HG02623 (cell line): ENCODE measurements at regions not wholly inside any gene's neighbourhood (a gene's known extent, or its start where the extent isn't known, plus 50 kb on each side); places are given as distances from the start of the nearest gene placed in this dataset.

Source experiments
- ATAC-seq: cut with Tn5 transposase; IDR thresholded peaks from one replicate; pipeline ENCODE4 v1.9.1; 2021; ENCODE audit warnings: moderate library complexity; ENCODE audit not compliant: unreplicated experiment

GRCh38 chr20:6622041-6622440, 145.4 kb upstream of the BMP2 start:
- ATAC-seq: no peak

GRCh38 chr20:6618051-6618450, 149.4 kb upstream of the BMP2 start:
- no peak for ATAC-seq

- ATAC-seq: no peak
Measured at GRCh38 chr20:6616421-6616820, 151.1 kb upstream of the BMP2 start.

- no peak for ATAC-seq
Measured at GRCh38 chr20:6614836-6615235, 152.7 kb upstream of the BMP2 start.

GRCh38 chr20:6613280-6613861, 154.1 kb upstream of the BMP2 start:
- peak; percentile 37 for ATAC-seq

- ATAC-seq: no peak
Measured at GRCh38 chr20:6612606-6612923, 154.9 kb upstream of the BMP2 start.

GRCh38 chr20:6611911-6612605, 155.4 kb upstream of the BMP2 start:
- ATAC-seq: no peak

- ATAC-seq: no peak
Measured at GRCh38 chr20:6606651-6607050, 160.8 kb upstream of the BMP2 start.

GRCh38 chr20:6605055-6605935, 162.2 kb upstream of the BMP2 start:
- ATAC-seq: no peak

- no peak for ATAC-seq
Measured at GRCh38 chr20:6604179-6604578, 163.3 kb upstream of the BMP2 start.

- no peak for ATAC-seq
Measured at GRCh38 chr20:6599876-6600735, 167.4 kb upstream of the BMP2 start.

GRCh38 chr20:6595704-6596103, 171.8 kb upstream of the BMP2 start:
- ATAC-seq: no peak

GRCh38 chr20:6590891-6591637, 176.4 kb upstream of the BMP2 start:
- ATAC-seq: no peak

- no peak for ATAC-seq
Measured at GRCh38 chr20:6588296-6588695, 179.2 kb upstream of the BMP2 start.

GRCh38 chr20:6583134-6583738, 184.2 kb upstream of the BMP2 start:
- ATAC-seq: peak; percentile 78

- ATAC-seq: no peak
Measured at GRCh38 chr20:6582449-6582848, 185.0 kb upstream of the BMP2 start.

- no peak for ATAC-seq
Measured at GRCh38 chr20:6580486-6580885, 187.0 kb upstream of the BMP2 start.

GRCh38 chr20:6579824-6580223, 187.7 kb upstream of the BMP2 start:
- no peak for ATAC-seq

- no peak for ATAC-seq
Measured at GRCh38 chr20:6579417-6579816, 188.1 kb upstream of the BMP2 start.

- ATAC-seq: no peak
Measured at GRCh38 chr20:6577451-6577850, 190.0 kb upstream of the BMP2 start.
